PC-3 (cell line): ENCODE measurements at regions not wholly inside any gene's neighbourhood (a gene's known extent, or its start where the extent isn't known, plus 50 kb on each side); places are given as distances from the start of the nearest gene placed in this dataset.

Experiments used
- ATAC-seq: fragments of 200-7000 bp; cut with Tn5 transposase; 2 replicates; pipeline ENCODE4 v1.9.1; 2020; ENCODE audit warnings: mild to moderate bottlenecking, moderate library complexity
- BruUV-seq: library from RNA; stranded (reverse); fragments of 400-500 nt; replicated peaks from 2 replicates; lab custom pipeline; 2021; lab: Mats Ljungman, UMichigan
- CTCF ChIA-PET: fragments of 300-600 bp; sonication (Branson Sonifier 250); formaldehyde crosslinking; loops from one replicate; lab custom pipeline; 2022; ENCODE audit warnings: antibody characterized with exemption; lab: Charles Lee
- POLR2A ChIA-PET: fragments of 300-600 bp; sonication (Branson Sonifier 250); formaldehyde crosslinking; loops from one replicate; lab custom pipeline; 2022; ENCODE audit warnings: antibody characterized with exemption; ENCODE audit not compliant: unreplicated experiment; lab: Charles Lee
- DNase-seq: peaks from one replicate; pipeline ENCODE4 v3.0.0-alpha.2; 2015
- H2AFZ ChIP-seq: fragments of 300-600 bp; sonication (generic); 2 replicates; pipeline ENCODE4 v1.6.0; 2016; ENCODE audit warnings: antibody characterized with exemption, low read length
- H3F3A ChIP-seq: fragments of 300-600 bp; sonication (generic); one replicate; pipeline ENCODE4 v1.6.0; 2017; ENCODE audit warnings: antibody characterized with exemption, low read length, control low read depth, mild to moderate bottlenecking; ENCODE audit not compliant: unreplicated experiment
- H3K27ac ChIP-seq: fragments of 300-600 bp; sonication (generic); 2 replicates; pipeline ENCODE4 v1.5.1; 2016; ENCODE audit warnings: mild to moderate bottlenecking, low read length
- H3K27me3 ChIP-seq: fragments of 300-600 bp; sonication (generic); 2 replicates; pipeline ENCODE4 v1.6.1; 2016; ENCODE audit warnings: low read length, mixed read lengths
- H3K36me3 ChIP-seq: fragments of 300-600 bp; sonication (generic); 2 replicates; pipeline ENCODE4 v1.6.1; 2016; ENCODE audit warnings: low read depth, mixed run types, low read length, mixed read lengths
- H3K4me1 ChIP-seq: fragments of 300-600 bp; sonication (generic); 2 replicates; pipeline ENCODE4 v1.5.1; 2016; ENCODE audit warnings: low read length; ENCODE audit not compliant: insufficient read depth
- H3K4me2 ChIP-seq: fragments of 300-600 bp; sonication (generic); 2 replicates; pipeline ENCODE4 v1.6.0; 2016; ENCODE audit warnings: low read length
- H3K4me3 ChIP-seq: fragments of 300-600 bp; sonication (generic); 2 replicates; pipeline ENCODE4 v1.5.1; 2016; ENCODE audit warnings: mild to moderate bottlenecking, low read length, mixed read lengths
- H3K79me2 ChIP-seq: fragments of 300-600 bp; sonication (generic); 2 replicates; pipeline ENCODE4 v1.6.1; 2017; ENCODE audit warnings: low read length, mixed read lengths
- H3K9ac ChIP-seq: fragments of 300-600 bp; sonication (generic); 2 replicates; pipeline ENCODE4 v1.6.0; 2016; ENCODE audit warnings: mild to moderate bottlenecking, low read length
- H3K9me2 ChIP-seq: fragments of 300-600 bp; sonication (generic); replicated peaks from 2 replicates; pipeline ENCODE4 v1.6.1; 2016; ENCODE audit warnings: mixed run types, low read length, mixed read lengths
- H3K9me3 ChIP-seq: fragments of 300-600 bp; sonication (generic); 2 replicates; pipeline ENCODE4 v1.6.1; 2016; ENCODE audit warnings: low read length, mixed read lengths
- H4K20me1 ChIP-seq: fragments of 300-600 bp; sonication (generic); 2 replicates; pipeline ENCODE4 v1.6.1; 2016; ENCODE audit warnings: low read length, mixed read lengths
- EZH2 ChIP-seq: fragments of 300-600 bp; sonication (generic); IDR thresholded peaks from one replicate; pipeline ENCODE4 v1.6.1; 2017; ENCODE audit warnings: antibody characterized with exemption, mild to moderate bottlenecking, low read length; ENCODE audit not compliant: unreplicated experiment
- EZH2phosphoT487 ChIP-seq: fragments of 300-600 bp; sonication (generic); IDR thresholded peaks from 2 replicates; pipeline ENCODE4 v1.6.1; 2018; ENCODE audit warnings: mild to moderate bottlenecking, antibody characterized with exemption, low read length, borderline replicate concordance
- intact Hi-C: fragments of 100-400 bp; cut with micrococcal nuclease; formaldehyde crosslinking; loops from 2 replicates; pipeline ENCODE4 v1.9.0; 2023
- TF ChIP-seq, protein P1 (sequence below): fragments of 300-600 bp; sonication (generic); conservative IDR thresholded peaks from 2 replicates; pipeline ENCODE4 v1.5.1; 2017; ENCODE audit warnings: antibody characterized with exemption, low read depth, mild to moderate bottlenecking, low read length

DNA sequence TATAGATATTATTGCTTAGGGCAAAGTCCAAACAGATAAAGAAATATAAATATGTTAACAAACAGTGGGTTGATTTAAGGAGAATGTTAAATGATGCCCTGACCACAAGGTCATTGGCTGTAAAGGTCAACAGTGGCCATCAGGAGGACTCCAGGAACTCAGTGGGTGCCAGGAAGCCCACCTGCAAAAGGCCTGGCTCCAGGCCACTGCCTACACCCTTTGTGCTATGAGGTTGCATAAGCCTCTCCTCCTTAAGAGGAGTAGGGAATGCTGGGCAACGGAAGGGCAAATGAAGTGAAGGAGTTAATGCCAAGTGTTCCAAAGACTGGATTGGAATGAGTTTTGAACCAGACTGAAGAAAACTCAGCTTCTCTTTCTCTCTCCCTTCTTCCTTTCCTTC, 73.3 kb upstream of the ALX4 start:
- Histone ChIP-seq H3K27ac (no peak overlapping the region), H4K20me1 (no peaks in the 10 kb centered on the region), H3K9ac (no peak overlapping the region), H3K4me3 (no peak overlapping the region), H3K4me1 (no peaks in the 10 kb centered on the region), H3K79me2 (no peaks in the 10 kb centered on the region), H3K9me3 (no peaks in the 10 kb centered on the region), H3F3A (no peaks in the 10 kb centered on the region), H3K36me3 (no peaks in the 10 kb centered on the region), H3K4me2 (no peak overlapping the region), H3K9me2 (no peaks in the 10 kb centered on the region), H2AFZ (no peak overlapping the region), H3K27me3 (peaks cover 44% of the 10 kb centered on the region)
- ChIA-PET CTCF (no interaction called here), POLR2A (no interaction called here)
- DNase-seq (no peak), ATAC-seq (no peak)
- BruUV-seq = no TSS peak
- TF ChIP-seq, protein P1, sequence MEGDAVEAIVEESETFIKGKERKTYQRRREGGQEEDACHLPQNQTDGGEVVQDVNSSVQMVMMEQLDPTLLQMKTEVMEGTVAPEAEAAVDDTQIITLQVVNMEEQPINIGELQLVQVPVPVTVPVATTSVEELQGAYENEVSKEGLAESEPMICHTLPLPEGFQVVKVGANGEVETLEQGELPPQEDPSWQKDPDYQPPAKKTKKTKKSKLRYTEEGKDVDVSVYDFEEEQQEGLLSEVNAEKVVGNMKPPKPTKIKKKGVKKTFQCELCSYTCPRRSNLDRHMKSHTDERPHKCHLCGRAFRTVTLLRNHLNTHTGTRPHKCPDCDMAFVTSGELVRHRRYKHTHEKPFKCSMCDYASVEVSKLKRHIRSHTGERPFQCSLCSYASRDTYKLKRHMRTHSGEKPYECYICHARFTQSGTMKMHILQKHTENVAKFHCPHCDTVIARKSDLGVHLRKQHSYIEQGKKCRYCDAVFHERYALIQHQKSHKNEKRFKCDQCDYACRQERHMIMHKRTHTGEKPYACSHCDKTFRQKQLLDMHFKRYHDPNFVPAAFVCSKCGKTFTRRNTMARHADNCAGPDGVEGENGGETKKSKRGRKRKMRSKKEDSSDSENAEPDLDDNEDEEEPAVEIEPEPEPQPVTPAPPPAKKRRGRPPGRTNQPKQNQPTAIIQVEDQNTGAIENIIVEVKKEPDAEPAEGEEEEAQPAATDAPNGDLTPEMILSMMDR = no peak
- TF ChIP-seq EZH2phosphoT487 = no peak
- no peak for TF ChIP-seq EZH2
- intact Hi-C loops = no loop called here

DNA sequence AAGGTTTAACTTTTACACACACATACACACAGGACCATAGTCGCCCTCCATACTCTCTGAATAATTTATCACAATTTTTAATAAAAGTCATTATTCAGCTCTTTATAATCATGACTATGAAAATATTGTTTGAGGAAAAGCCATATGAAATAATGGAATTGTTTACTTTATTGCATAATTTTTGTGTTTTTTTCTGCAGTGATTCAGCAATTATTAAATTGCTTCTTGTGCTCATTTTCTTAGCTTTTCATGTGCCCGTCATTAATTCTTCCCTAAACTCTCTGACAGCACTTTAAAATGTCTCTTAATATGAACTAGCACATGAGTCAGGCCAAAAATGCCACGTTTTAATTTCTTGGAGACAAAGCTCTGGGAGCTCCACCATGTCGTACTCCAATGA, 77.5 kb upstream of the ALX4 start:
- no TSS peak for BruUV-seq
- intact Hi-C loops = no loop called here
- H3K9me2 ChIP-seq = no peaks in the 10 kb centered on the region
- peaks cover 40% of the 10 kb centered on the region for H3K27me3 ChIP-seq
- no peak overlapping the region for H2AFZ ChIP-seq
- no peak overlapping the region for H3K4me2 ChIP-seq
- no peaks in the 10 kb centered on the region for H3K9me3 ChIP-seq
- CTCF ChIA-PET = no interaction called here
- no peaks in the 10 kb centered on the region for H3K4me1 ChIP-seq
- TF ChIP-seq EZH2phosphoT487 (no peak), EZH2 (no peak)
- TF ChIP-seq, protein P1 = no peak
- H3K36me3 ChIP-seq = no peaks in the 10 kb centered on the region
- H3K4me3 ChIP-seq = no peak overlapping the region
- no peaks in the 10 kb centered on the region for H3F3A ChIP-seq
- DNase-seq (no peak), ATAC-seq (no peak)
- no peak overlapping the region for H3K9ac ChIP-seq
- no peaks in the 10 kb centered on the region for H4K20me1 ChIP-seq
- H3K79me2 ChIP-seq = no peaks in the 10 kb centered on the region
- H3K27ac ChIP-seq = no peak overlapping the region
- POLR2A ChIA-PET = no interaction called here

DNA sequence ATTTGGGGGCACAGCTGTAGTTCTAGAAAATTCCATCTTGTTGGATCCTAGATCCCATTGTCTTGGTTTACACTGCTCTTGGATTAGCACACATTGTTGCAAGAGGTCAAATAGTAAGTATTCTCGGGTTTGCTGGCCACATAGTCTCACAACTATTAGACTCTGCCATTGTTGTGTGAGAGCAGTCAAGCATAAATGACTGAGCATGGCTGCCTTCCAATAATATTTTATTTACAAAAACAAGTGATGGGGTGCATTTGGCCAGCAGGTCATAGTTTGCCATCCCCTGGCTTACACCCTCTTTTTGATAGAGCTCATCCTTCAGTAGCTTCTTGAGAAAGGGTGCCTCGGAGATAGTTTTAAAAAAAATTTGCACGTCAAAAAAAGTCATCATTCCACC, 77.9 kb upstream of the ALX4 start:
- ATAC-seq (no peak), DNase-seq (no peak)

More for the DNA sequence above, 77.9 kb upstream of the ALX4 start:
- no peak overlapping the region for H3K4me3 ChIP-seq
- POLR2A ChIA-PET = no interaction called here
- no peak overlapping the region for H3K27ac ChIP-seq
- H3K79me2 ChIP-seq = no peaks in the 10 kb centered on the region
- no TSS peak for BruUV-seq
- H3K4me2 ChIP-seq = no peak overlapping the region
- intact Hi-C loops = no loop called here
- CTCF ChIA-PET = no interaction called here
- no peak overlapping the region for H3K9ac ChIP-seq
- H2AFZ ChIP-seq = no peak overlapping the region
- H3F3A ChIP-seq = no peaks in the 10 kb centered on the region
- H3K27me3 ChIP-seq = peaks cover 38% of the 10 kb centered on the region
- TF ChIP-seq EZH2phosphoT487 = no peak
- no peaks in the 10 kb centered on the region for H3K9me3 ChIP-seq
- H3K9me2 ChIP-seq = no peaks in the 10 kb centered on the region
- no peaks in the 10 kb centered on the region for H3K36me3 ChIP-seq
- H4K20me1 ChIP-seq = no peaks in the 10 kb centered on the region
- no peaks in the 10 kb centered on the region for H3K4me1 ChIP-seq
